H9 (cell line): ENCODE measurements at regions not wholly inside any gene's neighbourhood (a gene's known extent, or its start where the extent isn't known, plus 50 kb on each side); places are given as distances from the start of the nearest gene placed in this dataset.

ENCODE experiments used
- DNase-seq: peaks from one replicate; pipeline ENCODE4 v3.0.0-alpha.2; 2017
- H2AFZ ChIP-seq: one replicate; pipeline ENCODE4 v1.6.1; 2013; ENCODE audit warnings: mild to moderate bottlenecking, low read length, control low read depth, moderate library complexity
- H2AK5ac ChIP-seq: 2 replicates; pipeline ENCODE4 v1.6.1; 2013; ENCODE audit warnings: low read length, control low read depth, mixed read lengths; ENCODE audit not compliant: insufficient read length
- H2BK120ac ChIP-seq: one replicate; pipeline ENCODE4 v1.6.1; 2013; ENCODE audit warnings: low read depth, mild to moderate bottlenecking, low read length, control low read depth, inconsistent platforms; ENCODE audit not compliant: poor library complexity, severe bottlenecking
- H2BK12ac ChIP-seq: 2 replicates; pipeline ENCODE4 v1.6.1; 2013; ENCODE audit warnings: low read length, control low read depth, mixed read lengths, low read depth; ENCODE audit not compliant: insufficient read length
- H2BK15ac ChIP-seq: 2 replicates; pipeline ENCODE4 v1.6.1; 2013; ENCODE audit warnings: low read depth, low read length, control low read depth
- H2BK20ac ChIP-seq: one replicate; pipeline ENCODE4 v1.6.1; 2013; ENCODE audit warnings: low read depth, mild to moderate bottlenecking, low read length, control low read depth, inconsistent platforms; ENCODE audit not compliant: poor library complexity, severe bottlenecking
- H2BK5ac ChIP-seq: 2 replicates; pipeline ENCODE4 v1.6.1; 2013; ENCODE audit warnings: low read length, control low read depth, mixed read lengths; ENCODE audit not compliant: insufficient read length
- H3K14ac ChIP-seq: 2 replicates; pipeline ENCODE4 v1.6.1; 2013; ENCODE audit warnings: low read length, control low read depth; ENCODE audit not compliant: insufficient read depth
- H3K18ac ChIP-seq: 2 replicates; pipeline ENCODE4 v1.6.1; 2013; ENCODE audit warnings: low read depth, mild to moderate bottlenecking, mixed read lengths, low read length, control low read depth; ENCODE audit not compliant: insufficient read length
- H3K23ac ChIP-seq: 2 replicates; pipeline ENCODE4 v1.6.1; 2013; ENCODE audit warnings: low read length, control low read depth, mixed read lengths, low read depth; ENCODE audit not compliant: insufficient read length
- H3K23me2 ChIP-seq: 2 replicates; pipeline ENCODE4 v1.6.1; 2013; ENCODE audit warnings: low read depth, mild to moderate bottlenecking, mixed read lengths, low read length, control low read depth; ENCODE audit not compliant: insufficient read length, poor library complexity, severe bottlenecking
- H3K27ac ChIP-seq: 2 replicates; pipeline ENCODE4 v1.5.1; 2013; ENCODE audit warnings: low read length, control low read depth, mixed read lengths, low read depth; ENCODE audit not compliant: insufficient read length
- H3K27me3 ChIP-seq: 2 replicates; pipeline ENCODE4 v1.6.1; 2013; ENCODE audit warnings: low read length, control low read depth, inconsistent platforms; ENCODE audit not compliant: insufficient read depth
- H3K4ac ChIP-seq: 2 replicates; pipeline ENCODE4 v1.6.1; 2013; ENCODE audit warnings: low read depth, mild to moderate bottlenecking, control low read depth, inconsistent platforms, low read length, moderate library complexity
- H3K4me1 ChIP-seq: 2 replicates; pipeline ENCODE4 v1.6.1; 2013; ENCODE audit warnings: low read length, control low read depth, inconsistent platforms; ENCODE audit not compliant: insufficient read depth
- H3K4me2 ChIP-seq: 2 replicates; pipeline ENCODE4 v1.6.1; 2013; ENCODE audit warnings: low read length, control low read depth, mixed read lengths; ENCODE audit not compliant: insufficient read length, insufficient read depth
- H3K56ac ChIP-seq: 2 replicates; pipeline ENCODE4 v1.6.1; 2013; ENCODE audit warnings: low read depth, mild to moderate bottlenecking, mixed read lengths, low read length, control low read depth; ENCODE audit not compliant: insufficient read length
- H3K79me1 ChIP-seq: 2 replicates; pipeline ENCODE4 v1.6.1; 2013; ENCODE audit warnings: low read depth, mild to moderate bottlenecking, moderate library complexity, low read length, control low read depth, inconsistent platforms; ENCODE audit not compliant: insufficient read depth, poor library complexity, severe bottlenecking
- H3K79me2 ChIP-seq: 2 replicates; pipeline ENCODE4 v1.6.1; 2013; ENCODE audit warnings: low read length, control low read depth, inconsistent platforms; ENCODE audit not compliant: insufficient read depth
- H3K9ac ChIP-seq: 2 replicates; pipeline ENCODE4 v1.6.1; 2013; ENCODE audit warnings: low read length, control low read depth, mixed read lengths; ENCODE audit not compliant: insufficient read length; ENCODE audit errors: extremely low read depth
- H3K9me3 ChIP-seq: one replicate; pipeline ENCODE4 v1.6.1; 2013; ENCODE audit warnings: low read depth, low read length, inconsistent platforms; ENCODE audit not compliant: control insufficient read depth
- H3T11ph ChIP-seq: one replicate; pipeline ENCODE4 v1.6.1; 2013; ENCODE audit warnings: mild to moderate bottlenecking, low read length, control low read depth, inconsistent platforms
- H4K20me1 ChIP-seq: one replicate; pipeline ENCODE4 v1.6.1; 2013; ENCODE audit not compliant: control insufficient read depth, insufficient read length, insufficient read depth
- H4K5ac ChIP-seq: 2 replicates; pipeline ENCODE4 v1.6.1; 2013; ENCODE audit warnings: low read depth, mild to moderate bottlenecking, mixed read lengths, low read length, control low read depth; ENCODE audit not compliant: insufficient read length
- H4K8ac ChIP-seq: replicated peaks from 2 replicates; pipeline ENCODE4 v1.6.1; 2013; ENCODE audit warnings: low read length, control low read depth, mixed read lengths, low read depth; ENCODE audit not compliant: insufficient read length
- H4K91ac ChIP-seq: 2 replicates; pipeline ENCODE4 v1.6.1; 2013; ENCODE audit warnings: low read depth, mild to moderate bottlenecking, moderate library complexity, mixed read lengths, low read length, control low read depth; ENCODE audit not compliant: insufficient read length
- H3K27ac Mint-ChIP-seq, 3 experiments: 2 replicates in 2 of 3; 3 replicates in 1 of 3; pipeline ENCODE4 v1.8.0; 2020 to 2021; ENCODE audit warnings: mixed read lengths in 3 of 3, mild to moderate bottlenecking in 1 of 3, moderate library complexity in 1 of 3
- H3K27me3 Mint-ChIP-seq: 2 replicates; pipeline ENCODE4 v1.8.0; 2021; ENCODE audit warnings: low read depth, mild to moderate bottlenecking, moderate library complexity, mixed read lengths
- H3K36me3 Mint-ChIP-seq, 3 experiments: 2 replicates in 2 of 3; 3 replicates in 1 of 3; pipeline ENCODE4 v1.8.0; 2020 to 2021; ENCODE audit warnings: low read depth in 3 of 3, mixed read lengths in 3 of 3; ENCODE audit not compliant: insufficient read depth in 1 of 3
- H3K4me1 Mint-ChIP-seq, 2 experiments: 2 replicates each; pipeline ENCODE4 v1.8.0; 2020; ENCODE audit warnings: mixed read lengths in 2 of 2
- H3K4me3 Mint-ChIP-seq, 2 experiments: 2 replicates in 1 of 2; 3 replicates in 1 of 2; pipeline ENCODE4 v1.8.0; 2020 to 2021; ENCODE audit warnings: mild to moderate bottlenecking in 2 of 2, mixed read lengths in 2 of 2, moderate library complexity in 1 of 2
- H3K9me3 Mint-ChIP-seq, 2 experiments: 2 replicates in 1 of 2; 3 replicates in 1 of 2; pipeline ENCODE4 v1.8.0; 2020; ENCODE audit warnings: mild to moderate bottlenecking in 2 of 2, mixed read lengths in 2 of 2, moderate library complexity in 1 of 2
- WGBS: extraction: QIAGEN DNeasy Blood & Tissue Kit; methylation state at CpG from one replicate; pipeline ENCODE4 v1.1.7; 2013; ENCODE audit warnings: missing lambda C conversion rate, low lambda C conversion rate, mixed read lengths; ENCODE audit not compliant: insufficient read length; ENCODE audit errors: extremely low coverage; 5-methylcytosine and 5-hydroxymethylcytosine counted together
- TF ChIP-seq, protein P1 (sequence below): fragments of 200-600 bp; sonication (generic); conservative IDR thresholded peaks from 3 replicates; pipeline ENCODE4 v1.8.0; 2021; ENCODE audit warnings: antibody characterized with exemption, mild to moderate bottlenecking

DNA sequence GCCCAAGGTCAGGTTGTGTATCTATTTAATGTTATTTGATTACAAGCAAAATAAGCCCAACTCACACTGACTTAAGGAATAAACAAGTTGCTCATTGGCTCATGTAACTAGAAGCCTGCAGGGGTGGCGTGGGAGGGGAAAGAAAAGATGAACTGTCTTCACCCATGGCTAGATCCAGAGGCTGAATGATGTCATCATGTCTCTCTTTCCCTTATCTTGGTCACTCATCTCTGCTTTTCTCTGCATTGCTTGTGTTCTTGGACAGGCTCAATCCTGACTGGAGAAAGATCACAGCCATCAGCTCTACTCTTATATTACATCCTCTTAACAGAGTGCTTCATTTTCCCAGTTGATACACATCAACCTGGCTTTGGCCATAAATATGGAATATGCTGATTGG lies 290.0 kb upstream of the DIAPH2 start:
- Histone ChIP-seq H3K14ac (no peak overlapping the region), H4K5ac (no peak overlapping the region), H4K91ac (no peak overlapping the region), H2BK5ac (no peak overlapping the region), H3K23ac (no peak overlapping the region), H2BK12ac (no peak overlapping the region), H2AK5ac (no peak overlapping the region), H3K9ac (no peak overlapping the region), H3K9me3 (no peaks in the 10 kb centered on the region), H2BK20ac (no peak overlapping the region), H3K4me1 (no peaks in the 10 kb centered on the region), H2BK15ac (no peak overlapping the region), H3K4me2 (no peak overlapping the region), H2BK120ac (no peak overlapping the region), H3K27ac (no peak overlapping the region), H3K23me2 (no peaks in the 10 kb centered on the region), H3K79me2 (no peaks in the 10 kb centered on the region), H3K4ac (no peak overlapping the region), H3K56ac (no peak overlapping the region), H3K27me3 (no peaks in the 10 kb centered on the region), H3K79me1 (no peaks in the 10 kb centered on the region), H4K20me1 (no peaks in the 10 kb centered on the region), H3K18ac (no peak overlapping the region), H2AFZ (peak overlapping the region; percentile 40), H4K8ac (no peak overlapping the region), H3T11ph (no peak overlapping the region)
- DNase-seq: no peak
- TF ChIP-seq, protein P1, sequence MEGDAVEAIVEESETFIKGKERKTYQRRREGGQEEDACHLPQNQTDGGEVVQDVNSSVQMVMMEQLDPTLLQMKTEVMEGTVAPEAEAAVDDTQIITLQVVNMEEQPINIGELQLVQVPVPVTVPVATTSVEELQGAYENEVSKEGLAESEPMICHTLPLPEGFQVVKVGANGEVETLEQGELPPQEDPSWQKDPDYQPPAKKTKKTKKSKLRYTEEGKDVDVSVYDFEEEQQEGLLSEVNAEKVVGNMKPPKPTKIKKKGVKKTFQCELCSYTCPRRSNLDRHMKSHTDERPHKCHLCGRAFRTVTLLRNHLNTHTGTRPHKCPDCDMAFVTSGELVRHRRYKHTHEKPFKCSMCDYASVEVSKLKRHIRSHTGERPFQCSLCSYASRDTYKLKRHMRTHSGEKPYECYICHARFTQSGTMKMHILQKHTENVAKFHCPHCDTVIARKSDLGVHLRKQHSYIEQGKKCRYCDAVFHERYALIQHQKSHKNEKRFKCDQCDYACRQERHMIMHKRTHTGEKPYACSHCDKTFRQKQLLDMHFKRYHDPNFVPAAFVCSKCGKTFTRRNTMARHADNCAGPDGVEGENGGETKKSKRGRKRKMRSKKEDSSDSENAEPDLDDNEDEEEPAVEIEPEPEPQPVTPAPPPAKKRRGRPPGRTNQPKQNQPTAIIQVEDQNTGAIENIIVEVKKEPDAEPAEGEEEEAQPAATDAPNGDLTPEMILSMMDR: no peak
- Mint-ChIP-seq H3K27me3 (no peaks in the 10 kb centered on the region; the same call in 1 of the 2 replicates), H3K27ac (no peak overlapping the region), H3K4me1 (peaks cover 0 to 5% of the 10 kb centered on the region in 2 experiments; a peak in 2 of 4 replicates), H3K4me3 (no peak overlapping the region), H3K9me3 (0 out of 5 replicates have a peak, but pooled peaks cover 0 to 2% of the 10 kb centered on the region in 2 experiments), H3K36me3 (no peaks in the 10 kb centered on the region)
- whole genome bisulfite sequencing: no CpG with 5 or more reads among the region's 1 CpG
